ENCODE measurements at regions not wholly inside any gene's neighbourhood (a gene's known extent, or its start where the extent isn't known, plus 50 kb on each side); places are given as distances from the start of the nearest gene placed in this dataset.

DNA sequence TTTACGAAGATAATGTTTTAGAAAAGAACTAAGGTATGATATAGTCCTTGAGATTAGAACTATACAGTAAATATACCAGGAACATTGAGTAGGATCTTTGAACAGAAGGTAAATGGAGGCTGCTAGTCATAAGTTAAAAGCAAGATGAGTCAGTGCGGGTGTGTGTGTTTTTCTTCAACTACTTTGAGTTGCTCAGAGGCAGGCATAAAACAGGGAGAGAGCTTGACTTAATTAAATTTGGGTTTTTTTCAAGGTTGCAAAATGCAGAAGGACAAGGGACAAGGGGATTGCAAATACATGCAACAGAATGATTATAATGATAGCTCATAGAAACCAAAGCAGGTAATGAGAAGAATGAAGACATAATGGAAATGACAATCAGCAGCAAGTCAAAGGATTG lies 815.1 kb downstream of the NCAM2 start:
- DNase-seq (ENCODE audit: low read depth, low spot score) = no peak
- H3K4me3 ChIP-seq (ENCODE audit: low read depth, low read length) = no peak overlapping the region
- in situ Hi-C loops (cut with HindIII; ENCODE audit: low sequenced_read_pairs) = no loop called here

DNA sequence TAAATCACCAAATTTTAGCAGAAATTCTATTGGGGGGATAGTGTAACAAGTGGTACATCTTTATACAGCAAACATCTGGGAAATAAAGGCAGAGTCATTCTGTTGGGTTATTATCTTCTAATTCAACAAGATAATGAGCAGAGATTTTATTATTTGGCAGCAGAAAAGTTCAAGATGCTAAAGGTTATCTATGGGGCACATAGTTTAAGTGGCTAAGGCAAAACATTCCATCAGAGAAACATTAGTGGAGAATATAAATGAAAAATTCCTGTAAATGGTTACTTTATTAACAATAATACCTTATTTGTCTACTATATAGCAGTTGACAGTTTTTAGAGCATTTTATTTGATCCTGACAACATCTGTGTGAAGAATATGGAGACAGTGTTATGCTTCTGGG lies 815.7 kb downstream of the NCAM2 start:
- H3K4me3 ChIP-seq (ENCODE audit: low read depth, low read length) = no peak overlapping the region
- no peak for DNase-seq (ENCODE audit: low read depth, low spot score)
- TF ChIP-seq, protein P1, sequence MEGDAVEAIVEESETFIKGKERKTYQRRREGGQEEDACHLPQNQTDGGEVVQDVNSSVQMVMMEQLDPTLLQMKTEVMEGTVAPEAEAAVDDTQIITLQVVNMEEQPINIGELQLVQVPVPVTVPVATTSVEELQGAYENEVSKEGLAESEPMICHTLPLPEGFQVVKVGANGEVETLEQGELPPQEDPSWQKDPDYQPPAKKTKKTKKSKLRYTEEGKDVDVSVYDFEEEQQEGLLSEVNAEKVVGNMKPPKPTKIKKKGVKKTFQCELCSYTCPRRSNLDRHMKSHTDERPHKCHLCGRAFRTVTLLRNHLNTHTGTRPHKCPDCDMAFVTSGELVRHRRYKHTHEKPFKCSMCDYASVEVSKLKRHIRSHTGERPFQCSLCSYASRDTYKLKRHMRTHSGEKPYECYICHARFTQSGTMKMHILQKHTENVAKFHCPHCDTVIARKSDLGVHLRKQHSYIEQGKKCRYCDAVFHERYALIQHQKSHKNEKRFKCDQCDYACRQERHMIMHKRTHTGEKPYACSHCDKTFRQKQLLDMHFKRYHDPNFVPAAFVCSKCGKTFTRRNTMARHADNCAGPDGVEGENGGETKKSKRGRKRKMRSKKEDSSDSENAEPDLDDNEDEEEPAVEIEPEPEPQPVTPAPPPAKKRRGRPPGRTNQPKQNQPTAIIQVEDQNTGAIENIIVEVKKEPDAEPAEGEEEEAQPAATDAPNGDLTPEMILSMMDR (IDR thresholded peaks at IDR 0.05; ENCODE audit: low read depth, low read length) = no peak
- in situ Hi-C loops (cut with HindIII; ENCODE audit: low sequenced_read_pairs) = no loop called here

More for the DNA sequence above, 815.1 kb downstream of the NCAM2 start:
- TF ChIP-seq, protein P1 (IDR thresholded peaks at IDR 0.05; ENCODE audit: low read depth, low read length) = no peak

DNA sequence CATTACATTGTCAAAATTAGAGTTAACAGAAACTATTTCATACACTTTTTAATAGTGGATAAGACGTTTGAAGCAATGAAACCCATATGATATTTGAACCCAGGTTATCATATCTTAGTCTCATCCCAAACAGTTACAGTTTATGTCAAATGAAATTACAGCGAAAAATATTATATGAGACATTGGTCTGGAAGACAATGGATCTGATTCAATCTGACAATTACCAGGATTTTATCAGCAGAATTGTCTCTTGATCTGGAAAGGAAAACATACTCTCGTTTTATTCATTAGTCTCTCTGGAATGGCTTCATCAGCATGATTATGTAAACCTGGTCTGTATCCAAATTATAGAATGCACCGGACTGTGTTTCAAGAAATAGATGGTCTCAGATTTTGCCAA lies 818.6 kb downstream of the NCAM2 start:
- TF ChIP-seq, protein P1 (IDR thresholded peaks at IDR 0.05; ENCODE audit: low read depth, low read length) = no peak
- no peak overlapping the region for H3K4me3 ChIP-seq (ENCODE audit: low read depth, low read length)
- in situ Hi-C loops (cut with HindIII; ENCODE audit: low sequenced_read_pairs) = no loop called here
- DNase-seq (ENCODE audit: low read depth, low spot score) = no peak

DNA sequence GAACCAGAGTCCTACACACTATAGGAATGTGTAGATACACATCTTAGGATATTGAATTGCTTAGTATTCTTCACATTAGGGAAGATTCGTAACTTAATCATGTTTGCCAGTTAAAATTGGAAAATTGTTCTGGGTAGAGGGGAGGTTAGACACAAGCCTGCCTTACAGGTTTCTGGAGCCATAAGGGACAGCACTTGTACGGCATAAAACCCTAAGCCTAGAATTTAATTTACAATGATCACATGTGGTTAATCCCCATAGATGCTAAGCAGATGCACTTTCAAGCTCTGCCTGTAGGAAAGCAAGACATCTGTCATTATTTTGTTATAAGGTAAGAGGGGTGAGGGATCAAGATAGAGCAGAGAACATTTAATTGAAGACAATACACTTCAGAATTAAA lies 820.7 kb downstream of the NCAM2 start:
- in situ Hi-C loops (cut with HindIII; ENCODE audit: low sequenced_read_pairs) = no loop called here

DNA sequence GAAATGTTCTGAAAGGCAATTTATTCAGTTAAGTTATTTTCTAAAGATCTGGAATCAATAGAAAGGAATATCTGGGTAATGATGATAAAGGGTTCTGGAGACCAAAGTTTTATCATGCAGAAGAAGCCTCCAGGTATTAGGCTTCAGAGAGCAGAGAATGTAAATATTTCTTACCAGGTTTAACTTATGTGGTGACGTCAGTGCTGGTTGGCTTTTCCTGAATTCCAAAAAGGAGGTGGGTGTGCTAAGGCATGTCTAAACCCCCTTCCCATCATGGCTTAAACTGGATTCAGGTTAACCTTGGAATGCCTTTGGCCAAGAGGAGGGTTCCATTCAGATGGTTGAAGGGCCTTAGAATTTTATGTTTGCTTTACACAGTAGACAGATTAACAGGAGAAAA lies 829.9 kb downstream of the NCAM2 start:
- in situ Hi-C loops (cut with HindIII; ENCODE audit: low sequenced_read_pairs) = no loop called here
- no peak for DNase-seq (ENCODE audit: low read depth, low spot score)
- TF ChIP-seq, protein P1 (IDR thresholded peaks at IDR 0.05; ENCODE audit: low read depth, low read length) = no peak
- no peak overlapping the region for H3K4me3 ChIP-seq (ENCODE audit: low read depth, low read length)

More for the DNA sequence above, 820.7 kb downstream of the NCAM2 start:
- no peak for DNase-seq (ENCODE audit: low read depth, low spot score)
- H3K4me3 ChIP-seq (ENCODE audit: low read depth, low read length) = no peak overlapping the region
- TF ChIP-seq, protein P1 (IDR thresholded peaks at IDR 0.05; ENCODE audit: low read depth, low read length) = no peak

DNA sequence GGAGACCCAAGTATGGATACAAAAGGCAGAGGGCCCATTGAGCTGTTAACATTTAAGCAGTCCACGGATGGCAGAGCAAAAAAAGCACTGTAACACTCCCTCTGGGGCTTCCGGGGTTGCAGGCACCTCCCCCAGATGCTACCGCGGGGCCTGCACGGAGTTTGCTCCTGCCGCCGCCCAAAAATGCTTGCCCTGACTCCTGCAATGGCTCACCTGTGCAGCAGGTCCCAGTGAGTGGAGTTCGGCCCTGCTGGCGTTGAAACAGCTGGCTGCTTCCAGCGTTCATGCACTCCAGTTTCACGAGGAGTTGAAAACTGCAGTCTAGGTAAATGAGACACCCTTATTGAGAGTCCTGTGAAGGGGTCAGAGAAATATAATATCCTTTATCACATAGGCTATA lies 832.8 kb downstream of the NCAM2 start:
- in situ Hi-C loops (cut with HindIII; ENCODE audit: low sequenced_read_pairs) = no loop called here
- TF ChIP-seq, protein P1 (IDR thresholded peaks at IDR 0.05; ENCODE audit: low read depth, low read length) = no peak
- no peak for DNase-seq (ENCODE audit: low read depth, low spot score)
- H3K4me3 ChIP-seq (ENCODE audit: low read depth, low read length) = no peak overlapping the region

DNA sequence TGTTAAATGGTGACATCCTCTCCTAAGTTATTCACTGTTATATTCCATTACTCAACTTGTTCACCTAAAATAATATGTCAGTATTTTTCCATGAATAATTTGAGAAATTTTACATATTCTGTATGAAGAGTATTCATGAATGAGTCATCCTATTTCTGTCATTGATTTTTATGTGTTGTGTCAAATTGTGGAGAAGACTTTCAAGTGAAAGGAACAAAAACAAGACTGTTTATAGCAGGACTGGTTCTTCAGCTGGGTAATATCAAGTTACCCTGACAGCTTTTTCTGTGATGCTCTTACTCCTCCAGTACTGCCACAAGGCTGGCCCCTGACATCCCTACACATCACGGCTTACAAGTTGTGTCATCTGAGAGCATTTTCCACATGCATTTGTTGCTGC lies 847.7 kb downstream of the NCAM2 start:
- TF ChIP-seq, protein P1 (IDR thresholded peaks at IDR 0.05; ENCODE audit: low read depth, low read length) = no peak
- H3K4me3 ChIP-seq (ENCODE audit: low read depth, low read length) = no peak overlapping the region
- DNase-seq (ENCODE audit: low read depth, low spot score) = no peak
- in situ Hi-C loops (cut with HindIII; ENCODE audit: low sequenced_read_pairs) = no loop called here
